Kidney (tissue), 13 donors: ENCODE measurements at regions not wholly inside any gene's neighbourhood (a gene's known extent, or its start where the extent isn't known, plus 50 kb on each side); places are given as distances from the start of the nearest gene placed in this dataset.
A peak's percentile ranks its signal among the peaks of the same experiment; 100 is the strongest.

Source experiments
- DNase-seq, 5 donors: peaks; one replicate each; pipeline ENCODE4 v3.0.0-alpha.2; 2013 to 2020
- FAIRE-seq: peaks from 2 replicates; lab custom pipeline; 2012; peaks lifted over from hg19 to GRCh38; lab: Jason Lieb, UNC
- H3K27ac ChIP-seq, 2 donors: one replicate each; pipeline ENCODE4 v1.7.0; 2013; ENCODE audit warnings: low read depth in 2 of 2, low read length in 2 of 2, inconsistent platforms in 1 of 2
- H3K27me3 ChIP-seq: one replicate; pipeline ENCODE4 v1.7.1; 2013; ENCODE audit warnings: low read length, inconsistent platforms; ENCODE audit not compliant: control insufficient read depth, insufficient read depth
- H3K36me3 ChIP-seq, 3 donors: one replicate each; pipeline versions ENCODE4 v1.7.0 to v1.7.1; 2013; ENCODE audit warnings: low read length in 3 of 3, control low read depth in 1 of 3, inconsistent platforms in 1 of 3; ENCODE audit not compliant: insufficient read depth in 3 of 3, control insufficient read depth in 2 of 3
- H3K4me1 ChIP-seq, 3 donors: one replicate each; pipeline versions ENCODE4 v1.7.0 to v1.7.1; 2013; ENCODE audit warnings: low read length in 3 of 3, inconsistent platforms in 1 of 3, low read depth in 1 of 3; ENCODE audit not compliant: control insufficient read depth in 2 of 3, insufficient read depth in 2 of 3
- H3K4me3 ChIP-seq, 3 donors: one replicate each; pipeline versions ENCODE4 v1.7.0 to v1.8.1; 2013; ENCODE audit warnings: low read length in 3 of 3, control low read depth in 1 of 3, inconsistent platforms in 1 of 3
- H3K9ac ChIP-seq, 3 donors: one replicate each; pipeline versions ENCODE4 v1.7.0 to v1.7.1; 2013; ENCODE audit warnings: low read length in 3 of 3, control low read depth in 1 of 3, inconsistent platforms in 1 of 3
- H3K9me3 ChIP-seq, 3 donors: one replicate each; pipeline versions ENCODE4 v1.7.0 to v1.7.1; 2013; ENCODE audit warnings: low read length in 3 of 3, control low read depth in 1 of 3, inconsistent platforms in 1 of 3; ENCODE audit not compliant: control insufficient read depth in 2 of 3, insufficient read depth in 1 of 3
- intact Hi-C: fragments of 100-400 bp; cut with DNase I; formaldehyde crosslinking; loops from one replicate; pipeline ENCODE4 v1.11.1; 2022
- TF ChIP-seq, protein P1 (sequence below): IDR thresholded peaks from 3 replicates; pipeline ENCODE4 v1.5.1; 2012; ENCODE audit warnings: mild to moderate bottlenecking, moderate library complexity, borderline replicate concordance; ENCODE audit not compliant: insufficient read depth; ENCODE audit errors: extremely low read depth
- donor health status: control.
- donor health status: control.
- donor health status: control.
- donor health status: control.
- donor health status: control.
- donor health status: DM: yes; HTN: yes; CAD: no.
- donor health status: Normal renal cell carcinoma (clear cell type).

DNA sequence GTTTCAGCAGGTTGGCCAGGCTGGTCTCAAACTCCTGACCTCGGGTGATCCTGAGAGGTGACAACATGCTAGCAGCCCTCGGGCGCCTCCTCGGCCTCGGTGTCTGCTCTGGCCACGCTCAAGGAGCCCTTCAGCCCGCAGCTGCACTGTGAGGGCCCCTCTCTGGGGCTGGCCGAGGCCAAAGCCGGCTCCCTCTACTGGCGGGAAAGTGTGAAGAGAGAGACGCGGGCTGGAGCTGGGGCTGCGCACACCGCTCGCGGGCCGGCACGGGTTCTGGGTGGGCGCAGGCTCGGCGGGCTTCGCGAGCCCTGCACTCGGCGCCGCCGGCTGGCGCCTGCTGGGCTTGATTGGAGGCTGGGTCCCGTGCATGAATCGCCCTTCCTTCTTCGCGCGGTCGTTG is 80.8 kb upstream of the RBM24 start:
- intact Hi-C loops, result no loop called here
- no peaks in the 10 kb centered on the region for H3K36me3 ChIP-seq
- no peak overlapping the region for H3K27ac ChIP-seq
- H3K4me1 ChIP-seq, result no peaks in the 10 kb centered on the region
- no peaks in the 10 kb centered on the region for H3K9me3 ChIP-seq
- TF ChIP-seq, protein P1, sequence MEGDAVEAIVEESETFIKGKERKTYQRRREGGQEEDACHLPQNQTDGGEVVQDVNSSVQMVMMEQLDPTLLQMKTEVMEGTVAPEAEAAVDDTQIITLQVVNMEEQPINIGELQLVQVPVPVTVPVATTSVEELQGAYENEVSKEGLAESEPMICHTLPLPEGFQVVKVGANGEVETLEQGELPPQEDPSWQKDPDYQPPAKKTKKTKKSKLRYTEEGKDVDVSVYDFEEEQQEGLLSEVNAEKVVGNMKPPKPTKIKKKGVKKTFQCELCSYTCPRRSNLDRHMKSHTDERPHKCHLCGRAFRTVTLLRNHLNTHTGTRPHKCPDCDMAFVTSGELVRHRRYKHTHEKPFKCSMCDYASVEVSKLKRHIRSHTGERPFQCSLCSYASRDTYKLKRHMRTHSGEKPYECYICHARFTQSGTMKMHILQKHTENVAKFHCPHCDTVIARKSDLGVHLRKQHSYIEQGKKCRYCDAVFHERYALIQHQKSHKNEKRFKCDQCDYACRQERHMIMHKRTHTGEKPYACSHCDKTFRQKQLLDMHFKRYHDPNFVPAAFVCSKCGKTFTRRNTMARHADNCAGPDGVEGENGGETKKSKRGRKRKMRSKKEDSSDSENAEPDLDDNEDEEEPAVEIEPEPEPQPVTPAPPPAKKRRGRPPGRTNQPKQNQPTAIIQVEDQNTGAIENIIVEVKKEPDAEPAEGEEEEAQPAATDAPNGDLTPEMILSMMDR, result no peak
- no peak overlapping the region for H3K9ac ChIP-seq
- DNase-seq (peak in 1 of 5 donors; percentile 7), FAIRE-seq (no peak)
- H3K4me3 ChIP-seq, result no peak overlapping the region
- H3K27me3 ChIP-seq, result no peaks in the 10 kb centered on the region

DNA sequence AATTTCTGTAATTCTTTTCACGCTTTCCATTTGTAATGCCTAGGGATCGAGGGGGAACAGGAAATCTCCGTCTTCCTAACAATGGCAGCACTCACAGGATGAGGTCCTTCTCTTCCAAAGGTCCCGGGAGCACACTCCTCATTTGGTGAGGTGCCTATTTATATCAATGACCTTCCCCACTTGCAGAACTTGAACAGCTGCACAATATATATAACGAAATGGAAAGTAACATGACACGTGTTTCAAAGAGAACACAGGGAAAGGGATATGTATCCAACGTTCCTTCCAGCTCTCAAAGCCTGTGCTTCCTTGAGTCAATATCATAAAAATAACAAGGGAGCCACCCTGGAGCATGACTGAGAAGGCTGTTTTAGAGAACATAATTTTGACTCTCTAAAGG is 78.6 kb upstream of the RBM24 start:
- intact Hi-C loops, result no loop called here
- no peak for FAIRE-seq
- TF ChIP-seq, protein P1, result no peak
- Histone ChIP-seq H3K4me1 (no peaks in the 10 kb centered on the region), H3K4me3 (no peak overlapping the region), H3K27ac (no peak overlapping the region), H3K27me3 (no peaks in the 10 kb centered on the region), H3K9me3 (no peaks in the 10 kb centered on the region), H3K36me3 (no peaks in the 10 kb centered on the region), H3K9ac (no peak overlapping the region)
- DNase-seq, result peak in 2 of 5 donors; percentile 13

DNA sequence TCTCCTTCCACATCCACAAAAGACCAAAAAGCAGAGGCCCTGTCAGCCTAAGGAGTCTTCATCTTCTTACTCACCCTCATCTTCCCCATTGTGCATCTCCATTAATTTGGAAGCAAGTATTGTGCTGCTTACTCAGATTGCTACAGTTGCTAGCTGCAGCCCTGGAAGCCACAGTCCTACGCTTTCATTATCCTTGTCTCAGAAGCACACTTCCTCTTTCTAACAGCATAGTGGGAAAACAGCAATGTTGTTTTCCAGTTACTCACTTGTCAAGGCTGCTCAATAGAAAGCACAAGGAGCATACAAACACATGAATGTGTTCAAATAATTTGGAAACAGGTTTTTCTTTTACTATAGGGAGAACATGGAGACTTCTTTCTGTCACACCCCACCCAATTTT is 76.6 kb upstream of the RBM24 start:
- no peak for DNase-seq
- H3K36me3 ChIP-seq, result no peaks in the 10 kb centered on the region
- H3K27me3 ChIP-seq, result no peaks in the 10 kb centered on the region
- no peaks in the 10 kb centered on the region for H3K4me1 ChIP-seq
- H3K27ac ChIP-seq, result no peak overlapping the region
- FAIRE-seq, result no peak
- H3K4me3 ChIP-seq, result no peak overlapping the region
- intact Hi-C loops, result no loop called here
- TF ChIP-seq, protein P1, result no peak
- no peaks in the 10 kb centered on the region for H3K9me3 ChIP-seq
- H3K9ac ChIP-seq, result no peak overlapping the region

DNA sequence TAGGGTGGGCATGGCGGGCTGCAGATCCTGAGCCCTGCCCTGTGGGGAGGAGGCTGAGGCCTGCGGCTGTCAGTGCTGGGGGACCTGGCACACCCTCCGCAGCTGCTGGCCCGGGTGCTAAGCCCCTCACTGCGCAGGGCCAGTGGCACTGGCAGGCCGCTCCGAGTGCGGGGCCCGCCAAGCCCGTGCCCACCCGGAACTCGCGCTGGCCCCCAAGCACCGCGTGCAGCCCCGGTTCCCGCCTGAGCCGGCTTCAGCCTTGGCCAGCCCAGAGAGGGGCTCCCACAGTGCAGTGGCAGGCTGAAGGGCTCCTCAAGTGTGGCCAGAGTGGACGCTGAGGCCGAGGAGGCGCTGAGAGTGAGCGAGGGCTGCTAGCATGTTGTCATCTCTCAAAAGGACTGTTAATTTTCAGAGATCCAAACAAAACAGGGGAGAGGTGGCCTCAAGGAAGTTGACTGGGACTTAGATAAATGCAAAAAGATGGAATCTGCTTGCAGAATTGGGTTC is 74.5 kb upstream of the RBM24 start:
- intact Hi-C loops, result no loop called here
- FAIRE-seq (no peak), DNase-seq (no peak)
- TF ChIP-seq, protein P1, result no peak
- Histone ChIP-seq H3K36me3 (no peaks in the 10 kb centered on the region), H3K27me3 (no peaks in the 10 kb centered on the region), H3K9ac (no peak overlapping the region), H3K9me3 (no peaks in the 10 kb centered on the region), H3K27ac (no peak overlapping the region), H3K4me1 (no peaks in the 10 kb centered on the region), H3K4me3 (no peak overlapping the region)
